NOMO-1 treated with dmso at 0.1 percent for 144 hours (cell line): ENCODE measurements at regions not wholly inside any gene's neighbourhood (a gene's known extent, or its start where the extent isn't known, plus 50 kb on each side); places are given as distances from the start of the nearest gene placed in this dataset.
A peak's percentile ranks its signal among the peaks of the same experiment; 100 is the strongest.
"Not testable (repeated sequence)": the region's sequence is repeated elsewhere in the genome, so short reads cannot be mapped to it uniquely, and the experiment has no call there.

Experiments used
- DNase-seq: peaks from one replicate; lab custom pipeline; 2025; ENCODE audit not compliant: unreplicated experiment; lab: John Stamatoyannopoulos, UW

DNA sequence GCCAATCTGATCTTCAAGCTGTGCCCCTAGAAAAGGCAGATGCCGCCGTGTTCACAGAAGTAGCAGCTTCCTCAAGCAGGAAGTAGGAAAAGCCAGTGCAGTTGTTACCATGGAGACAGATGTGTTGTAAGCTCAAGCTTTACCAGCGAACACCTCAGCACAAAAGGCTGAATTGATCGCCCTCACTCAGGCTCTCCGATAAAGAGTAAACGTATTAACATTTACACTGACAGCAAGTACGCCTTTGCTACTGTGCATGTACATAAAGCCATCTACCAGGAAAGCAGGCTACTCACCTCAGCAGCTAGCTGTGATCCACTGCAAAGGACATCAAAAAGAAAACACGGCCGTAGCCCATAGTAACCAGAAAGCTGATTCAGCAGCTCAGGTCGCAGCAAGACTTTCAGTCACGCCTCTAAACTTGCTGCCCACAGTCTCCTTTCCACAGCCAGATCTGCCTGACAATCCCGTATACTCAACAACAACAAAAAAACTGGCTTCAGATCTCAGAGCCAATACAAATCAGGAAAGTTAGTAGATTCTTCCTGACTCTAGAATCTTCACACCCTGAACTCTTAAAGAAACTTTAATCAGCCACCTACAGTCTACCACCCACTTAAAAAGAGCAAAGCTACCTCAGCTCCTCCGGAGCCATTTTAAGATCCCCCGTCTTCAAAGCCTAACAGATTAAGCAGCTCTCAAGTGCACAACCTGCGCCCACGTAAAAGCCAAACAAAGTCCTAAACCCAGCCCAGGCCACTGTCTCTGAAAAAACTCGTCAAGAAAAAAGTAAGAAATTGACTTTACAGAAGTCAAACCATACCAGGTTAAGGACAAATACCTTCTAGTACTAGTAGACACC lies 160.0 kb downstream of the DEFB131A start:
- peak; percentile 36 for DNase-seq

GRCh38 chr4:9604893-9605190 lies 160.6 kb downstream of the DEFB131A start:
- DNase-seq: not testable (repeated sequence)

- no peak for DNase-seq
Measured at GRCh38 chr4:9608300-9608699, 164.1 kb downstream of the DEFB131A start.

DNA sequence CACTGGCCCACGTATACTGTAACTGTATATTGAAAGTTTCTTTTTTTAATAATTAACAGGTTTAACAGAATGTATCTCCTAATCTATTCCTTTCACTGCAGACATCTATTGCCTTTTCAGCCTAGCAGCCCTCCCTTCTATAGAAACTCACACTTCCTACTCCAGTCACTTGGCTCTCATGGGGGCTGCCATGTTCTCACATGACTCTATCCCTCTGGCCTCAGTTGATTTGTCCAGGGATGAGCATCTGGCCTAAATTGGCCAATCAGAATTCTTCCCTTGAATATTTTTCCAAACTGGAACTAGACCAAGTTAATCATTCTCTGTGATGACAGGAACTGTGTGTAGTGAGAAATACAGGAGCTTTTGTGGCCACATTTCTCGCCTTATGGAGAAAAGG lies 166.1 kb downstream of the DEFB131A start:
- DNase-seq: not testable (repeated sequence)

DNA sequence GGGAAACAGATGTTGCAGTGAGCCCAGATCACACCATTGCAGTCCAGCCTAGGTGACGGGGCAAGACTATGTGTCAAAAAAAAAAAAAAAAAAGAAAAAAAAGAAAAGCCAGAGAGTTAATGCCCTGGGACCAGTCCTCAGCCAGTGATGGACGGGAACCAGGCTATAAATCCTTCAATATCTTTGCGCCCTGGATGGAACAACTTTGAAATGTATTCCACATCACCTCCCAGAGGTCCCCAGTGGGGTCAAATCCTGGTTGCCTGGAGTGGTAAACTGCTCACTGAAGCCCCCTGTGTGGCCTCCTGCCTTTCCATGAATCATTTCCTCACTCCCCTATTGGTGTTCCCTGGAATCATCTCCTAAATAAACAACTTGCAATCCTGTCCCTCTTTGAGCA lies 166.9 kb downstream of the DEFB131A start:
- DNase-seq: no peak

DNA sequence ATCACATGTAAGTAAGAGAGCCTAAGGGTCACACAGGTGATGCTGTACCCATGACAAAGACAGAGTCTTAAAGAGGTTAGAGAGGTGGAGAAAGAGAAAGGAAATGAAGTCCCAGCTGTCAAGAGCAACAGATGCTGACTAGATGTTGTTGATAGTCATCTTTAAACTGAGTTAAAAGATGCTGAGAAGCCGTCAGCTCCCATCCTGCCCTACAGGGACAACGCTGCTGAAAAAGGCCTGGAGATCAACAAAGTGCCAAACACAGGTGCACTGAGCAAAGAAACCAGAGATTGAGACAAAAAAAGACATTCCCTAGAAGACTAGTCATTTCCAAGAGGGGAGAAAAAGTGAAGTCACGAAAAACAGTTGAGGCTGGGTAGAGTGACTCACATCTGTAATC lies 145.0 kb upstream of the DRD5 start:
- not testable (repeated sequence) for DNase-seq

GRCh38 chr4:9659678-9660077 lies 121.8 kb upstream of the DRD5 start:
- DNase-seq: not testable (repeated sequence)

- DNase-seq: not testable (repeated sequence)
Measured at GRCh38 chr4:9660955-9661354, 120.5 kb upstream of the DRD5 start.

GRCh38 chr4:9670725-9671124 lies 110.7 kb upstream of the DRD5 start:
- DNase-seq: not testable (repeated sequence)

GRCh38 chr4:9677357-9677756 lies 104.1 kb upstream of the DRD5 start:
- DNase-seq: not testable (repeated sequence)

DNA sequence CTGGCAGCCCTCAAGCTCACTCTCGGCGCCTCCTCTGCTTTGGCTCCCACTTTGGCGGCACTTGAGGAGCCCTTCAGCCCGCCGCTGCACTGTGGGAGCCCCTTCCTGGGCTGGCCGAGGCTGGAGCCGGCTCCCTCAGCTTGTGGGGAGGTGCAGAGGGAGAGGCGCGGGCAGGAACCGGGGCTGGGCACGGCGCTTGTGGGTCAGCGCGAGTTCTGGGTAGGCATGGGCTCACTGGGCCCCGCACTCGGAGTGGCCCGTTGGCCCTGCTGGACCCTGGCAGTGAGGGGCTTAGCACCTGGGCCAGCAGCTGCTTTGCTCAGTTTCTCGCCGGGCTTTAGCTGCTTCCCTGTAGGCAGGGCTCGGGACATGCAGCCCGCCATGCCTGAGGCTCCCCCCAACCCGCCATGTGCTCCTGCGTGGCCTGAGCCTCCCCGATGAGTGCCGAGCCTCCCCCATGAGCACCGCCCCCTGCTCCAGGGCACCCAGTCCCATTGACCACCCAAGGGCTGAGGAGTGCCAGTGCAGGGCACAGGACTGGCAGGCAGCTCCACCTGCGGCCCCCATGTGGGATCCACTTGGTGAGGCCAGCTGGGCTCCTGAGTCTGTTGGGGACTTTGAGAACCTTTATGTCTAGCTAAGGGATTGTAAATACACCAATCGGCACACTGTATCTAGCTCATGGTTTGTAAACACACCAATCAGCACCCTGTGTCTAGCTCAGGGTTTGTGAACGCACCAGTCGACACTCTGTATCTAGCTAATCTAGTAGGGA lies 101.5 kb upstream of the DRD5 start:
- no peak for DNase-seq

- not testable (repeated sequence) for DNase-seq
Measured at GRCh38 chr4:9683174-9683573, 98.3 kb upstream of the DRD5 start.

DNA sequence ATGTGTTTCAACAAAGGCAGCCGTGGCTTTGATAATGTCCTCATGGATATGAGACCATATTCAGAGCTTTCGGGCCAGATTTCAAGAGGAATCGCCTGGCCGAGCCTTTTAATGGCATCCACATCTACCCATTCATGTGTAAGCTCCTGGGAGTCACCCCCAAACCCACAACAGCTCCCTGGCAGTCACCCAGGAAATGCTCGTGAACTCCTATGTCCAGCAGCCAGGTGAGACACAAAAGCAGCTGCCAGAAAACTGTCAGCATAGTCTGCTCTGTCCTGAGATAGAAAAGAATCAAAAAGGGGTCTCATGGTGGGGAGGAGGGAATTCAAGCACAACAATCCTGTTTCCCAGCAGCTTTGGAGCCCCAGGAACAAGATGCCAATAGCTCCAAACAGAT lies 96.4 kb upstream of the DRD5 start:
- not testable (repeated sequence) for DNase-seq

DNA sequence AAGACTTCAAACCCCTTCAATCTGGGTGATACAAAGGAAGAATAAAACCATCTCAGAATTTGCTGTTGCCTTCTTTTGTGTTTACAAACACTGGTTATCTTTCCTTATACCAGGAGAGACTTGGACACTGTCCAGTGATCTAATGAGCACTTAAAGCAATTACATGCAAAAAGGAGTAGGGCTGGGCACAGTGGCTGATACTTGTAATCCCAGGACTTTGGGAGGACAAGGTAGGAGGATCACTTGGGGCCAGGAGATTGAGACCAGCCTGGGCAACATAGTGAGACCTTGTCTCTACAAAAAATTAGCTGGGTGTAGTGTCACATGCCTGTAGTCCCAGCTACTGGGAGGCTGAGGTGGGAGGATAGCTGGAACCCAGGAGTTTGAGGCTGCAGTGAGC lies 95.7 kb upstream of the DRD5 start:
- no peak for DNase-seq

GRCh38 chr4:9690636-9691237 lies 90.7 kb upstream of the DRD5 start:
- not testable (repeated sequence) for DNase-seq

- peak; percentile 94 for DNase-seq
Measured at GRCh38 chr4:9691238-9692065, 90.0 kb upstream of the DRD5 start.

GRCh38 chr4:9692791-9693491 lies 88.5 kb upstream of the DRD5 start:
- DNase-seq: not testable (repeated sequence)

DNA sequence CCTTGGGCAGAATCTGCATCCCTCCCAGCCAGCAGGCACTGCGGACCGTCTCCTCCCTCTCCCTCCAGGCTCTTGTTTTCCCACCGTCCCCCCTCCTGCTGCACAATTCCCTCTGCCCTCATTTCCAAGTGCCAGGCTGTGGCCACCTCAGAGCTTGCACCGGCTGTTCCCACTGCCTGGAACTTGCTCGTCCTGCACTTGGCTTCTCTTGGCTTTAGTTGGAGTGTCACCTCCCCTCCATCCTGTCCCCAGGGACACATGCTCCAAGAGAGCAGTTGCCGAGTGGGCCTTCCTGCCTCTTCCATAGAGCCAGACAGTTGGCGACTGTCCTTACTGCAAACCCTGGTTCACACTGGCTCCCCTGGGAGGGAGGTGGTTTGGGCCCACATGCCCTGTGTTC lies 87.0 kb upstream of the DRD5 start:
- not testable (repeated sequence) for DNase-seq

DNA sequence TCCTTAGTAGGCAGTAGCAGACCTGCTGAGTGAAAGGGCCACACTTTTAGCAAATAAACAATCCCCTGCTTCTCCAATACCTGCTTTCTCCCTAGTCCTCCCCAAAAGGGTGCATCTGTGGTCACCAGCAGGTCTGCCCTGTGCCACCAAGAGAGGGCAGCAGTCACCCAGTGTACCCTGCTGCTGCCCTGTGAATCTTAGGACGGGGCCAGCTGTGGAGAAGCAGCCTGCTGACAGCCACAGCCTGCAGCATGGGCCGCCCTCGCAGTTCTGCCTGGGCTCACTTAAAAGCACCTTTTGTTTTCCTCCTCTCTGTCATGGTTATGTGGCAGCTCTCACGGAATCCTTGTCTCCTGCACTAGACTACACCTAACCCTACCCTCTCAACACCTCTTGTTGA lies 85.4 kb upstream of the DRD5 start:
- not testable (repeated sequence) for DNase-seq

DNA sequence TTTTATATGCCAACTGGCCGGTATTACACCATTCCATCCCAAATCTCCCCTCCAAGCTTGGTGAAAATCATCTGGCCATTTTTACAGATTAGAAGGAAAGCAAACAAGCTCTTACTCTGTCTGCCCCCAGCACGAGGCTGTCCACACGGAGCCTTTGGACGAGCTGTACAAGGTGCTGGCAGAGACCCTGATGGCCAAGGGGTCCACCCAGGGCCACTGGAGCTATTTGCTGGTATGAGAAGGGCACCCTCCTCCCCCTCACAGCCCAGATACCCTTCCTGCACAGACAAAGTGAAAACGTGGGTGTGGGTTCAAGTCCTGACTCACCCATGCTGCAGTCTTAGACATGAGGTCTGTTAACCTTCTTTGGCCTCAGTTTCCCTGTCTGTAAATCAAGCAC lies 84.9 kb upstream of the DRD5 start:
- not testable (repeated sequence) for DNase-seq
